H1 (cell line): ENCODE measurements at regions not wholly inside any gene's neighbourhood (a gene's known extent, or its start where the extent isn't known, plus 50 kb on each side); places are given as distances from the start of the nearest gene placed in this dataset.

Source experiments
- BRCA1 ChIP-seq: IDR thresholded peaks from 2 replicates; pipeline ENCODE4 v1.6.1; 2012; ENCODE audit warnings: low read depth, low read length, improper control_type of control experiment
- HDAC6 ChIP-seq: IDR thresholded peaks from one replicate; pipeline ENCODE4 v1.7.1; 2012; ENCODE audit warnings: low read depth, mild to moderate bottlenecking, inconsistent platforms, low read length, moderate library complexity
- MAFK ChIP-seq: IDR thresholded peaks from 2 replicates; pipeline ENCODE4 v1.6.1; 2012; ENCODE audit warnings: low read depth, mild to moderate bottlenecking, improper control_type of control experiment, low read length
- SAP30 ChIP-seq: fragments of 300-600 bp; sonication (generic); IDR thresholded peaks from 2 replicates; pipeline ENCODE4 v1.7.1; 2012; ENCODE audit warnings: low read length, moderate library complexity, mild to moderate bottlenecking, inconsistent platforms; ENCODE audit not compliant: insufficient read depth, insufficient replicate concordance
- SP4 ChIP-seq: IDR thresholded peaks from 2 replicates; pipeline ENCODE4 v1.6.1; 2012; ENCODE audit warnings: low read length, inconsistent platforms

GRCh38 chr4:20433097-20433705 is 181.5 kb downstream of the SLIT2 start (continued):
- TF ChIP-seq BRCA1: no peak
- no peak for TF ChIP-seq MAFK
- no peak for TF ChIP-seq HDAC6
- no peak for TF ChIP-seq SP4
- no peak for TF ChIP-seq SAP30
